ENCODE measurements at regions not wholly inside any gene's neighbourhood (a gene's known extent, or its start where the extent isn't known, plus 50 kb on each side); places are given as distances from the start of the nearest gene placed in this dataset.

GRCh38 chr3:22893101-22893500 lies 310.0 kb upstream of the UBE2E2 start:
- DNase-seq (ENCODE audit: low spot score), result no peak

- no peak for DNase-seq (ENCODE audit: low spot score)
Observed at GRCh38 chr3:22893644-22894325, 309.3 kb upstream of the UBE2E2 start.

GRCh38 chr3:22894865-22895264 lies 308.3 kb upstream of the UBE2E2 start:
- DNase-seq (ENCODE audit: low spot score), result no peak

- no peak for DNase-seq (ENCODE audit: low spot score)
Observed at GRCh38 chr3:22895671-22896070, 307.5 kb upstream of the UBE2E2 start.

- DNase-seq (ENCODE audit: low spot score), result no peak
Observed at GRCh38 chr3:22898558-22898957, 304.6 kb upstream of the UBE2E2 start.

- DNase-seq (ENCODE audit: low spot score), result no peak
Observed at GRCh38 chr3:22899441-22899840, 303.7 kb upstream of the UBE2E2 start.

- no peak for DNase-seq (ENCODE audit: low spot score)
Observed at GRCh38 chr3:22900296-22900695, 302.8 kb upstream of the UBE2E2 start.

GRCh38 chr3:22901684-22902083 lies 301.4 kb upstream of the UBE2E2 start:
- no peak for DNase-seq (ENCODE audit: low spot score)

- no peak for DNase-seq (ENCODE audit: low spot score)
Observed at GRCh38 chr3:22907161-22907780, 295.9 kb upstream of the UBE2E2 start.

- no peak for DNase-seq (ENCODE audit: low spot score)
Observed at GRCh38 chr3:22907796-22908195, 295.3 kb upstream of the UBE2E2 start.

- peak; percentile 14 for DNase-seq (ENCODE audit: low spot score)
Observed at GRCh38 chr3:22908989-22909507, 294.1 kb upstream of the UBE2E2 start.

GRCh38 chr3:22916933-22917332 lies 286.2 kb upstream of the UBE2E2 start:
- no peak for DNase-seq (ENCODE audit: low spot score)

GRCh38 chr3:22920006-22920405 lies 283.1 kb upstream of the UBE2E2 start:
- DNase-seq (ENCODE audit: low spot score), result no peak

GRCh38 chr3:22922317-22922716 lies 280.8 kb upstream of the UBE2E2 start:
- DNase-seq (ENCODE audit: low spot score), result peak; percentile 9

- no peak for DNase-seq (ENCODE audit: low spot score)
Observed at GRCh38 chr3:22923711-22924110, 279.4 kb upstream of the UBE2E2 start.

GRCh38 chr3:22928216-22929110 lies 274.7 kb upstream of the UBE2E2 start:
- no peak for DNase-seq (ENCODE audit: low spot score)

- no peak for DNase-seq (ENCODE audit: low spot score)
Observed at GRCh38 chr3:22933051-22933840, 269.9 kb upstream of the UBE2E2 start.

- no peak for DNase-seq (ENCODE audit: low spot score)
Observed at GRCh38 chr3:22933841-22934116, 269.3 kb upstream of the UBE2E2 start.

- no peak for DNase-seq (ENCODE audit: low spot score)
Observed at GRCh38 chr3:22935040-22935439, 268.1 kb upstream of the UBE2E2 start.

GRCh38 chr3:22937536-22937935 lies 265.6 kb upstream of the UBE2E2 start:
- DNase-seq (ENCODE audit: low spot score), result no peak

- DNase-seq (ENCODE audit: low spot score), result no peak
Observed at GRCh38 chr3:22938739-22939138, 264.4 kb upstream of the UBE2E2 start.

- no peak for DNase-seq (ENCODE audit: low spot score)
Observed at GRCh38 chr3:22939349-22939748, 263.8 kb upstream of the UBE2E2 start.
